ENCODE measurements at regions not wholly inside any gene's neighbourhood (a gene's known extent, or its start where the extent isn't known, plus 50 kb on each side); places are given as distances from the start of the nearest gene placed in this dataset.

- TF ChIP-seq POLR2A (IDR thresholded peaks at IDR 0.05) (no peak), CTCF (IDR thresholded peaks at IDR 0.05) (no peak)
These were observed 244.0 kb upstream of the JAG1 start for GRCh38 chr20:10917826-10918225.

Data from lower leg skin (tissue), 3 donors.